A673 (cell line): ENCODE measurements at regions not wholly inside any gene's neighbourhood (a gene's known extent, or its start where the extent isn't known, plus 50 kb on each side); places are given as distances from the start of the nearest gene placed in this dataset.

Experiments
- BruUV-seq: library from RNA; stranded (reverse); fragments of 400-500 nt; replicated peaks from 2 replicates; lab custom pipeline; 2021; lab: Mats Ljungman, UMichigan
- CTCF ChIA-PET: fragments of 300-600 bp; sonication (Branson Sonifier 250); formaldehyde crosslinking; loops from one replicate; lab custom pipeline; 2022; ENCODE audit warnings: antibody characterized with exemption; lab: Charles Lee
- POLR2A ChIA-PET: fragments of 300-600 bp; sonication (Branson Sonifier 250); formaldehyde crosslinking; loops from one replicate; lab custom pipeline; 2022; ENCODE audit warnings: antibody characterized with exemption; ENCODE audit not compliant: low non-redundant PET; lab: Charles Lee
- DNase-seq: peaks from one replicate; pipeline ENCODE4 v3.0.0-alpha.2; 2015; ENCODE audit warnings: low spot score
- H3K27ac ChIP-seq: fragments of 200-600 bp; sonication (generic); 2 replicates; pipeline ENCODE4 v1.5.1; 2016; ENCODE audit warnings: mixed run types, low read depth, mild to moderate bottlenecking, mixed read lengths, antibody characterized with exemption, low read length; ENCODE audit not compliant: poor library complexity, severe bottlenecking
- H3K27me3 ChIP-seq: fragments of 200-600 bp; sonication (generic); replicated peaks from 2 replicates; pipeline ENCODE4 v1.6.1; 2017; ENCODE audit warnings: mixed run types, low read depth, mild to moderate bottlenecking, mixed read lengths, antibody characterized with exemption, low read length; ENCODE audit not compliant: insufficient read depth, poor library complexity
- H3K36me3 ChIP-seq: fragments of 200-600 bp; sonication (generic); 2 replicates; pipeline ENCODE4 v1.6.1; 2016; ENCODE audit warnings: mixed run types, mild to moderate bottlenecking, mixed read lengths, antibody characterized with exemption, low read length; ENCODE audit not compliant: insufficient read depth, poor library complexity, severe bottlenecking
- H3K4me1 ChIP-seq: fragments of 200-600 bp; sonication (generic); 2 replicates; pipeline ENCODE4 v1.6.1; 2017; ENCODE audit warnings: mixed run types, mild to moderate bottlenecking, mixed read lengths, antibody characterized with exemption, low read length; ENCODE audit not compliant: insufficient read depth, poor library complexity, severe bottlenecking
- H3K4me3 ChIP-seq: fragments of 200-600 bp; sonication (generic); 2 replicates; pipeline ENCODE4 v1.5.1; 2016; ENCODE audit warnings: low read depth, mixed run types, mild to moderate bottlenecking, mixed read lengths, low read length; ENCODE audit not compliant: poor library complexity, severe bottlenecking
- H3K9me3 ChIP-seq: fragments of 200-600 bp; sonication (generic); 2 replicates; pipeline ENCODE4 v1.6.1; 2016; ENCODE audit warnings: mixed run types, low read depth, mild to moderate bottlenecking, mixed read lengths, antibody characterized with exemption, low read length; ENCODE audit not compliant: poor library complexity, severe bottlenecking
- EZH2 ChIP-seq: fragments of 200-600 bp; sonication (generic); IDR thresholded peaks from 2 replicates; pipeline ENCODE4 v1.6.1; 2017; ENCODE audit warnings: borderline replicate concordance, low read depth, mild to moderate bottlenecking, mixed read lengths, antibody characterized with exemption, low read length; ENCODE audit not compliant: poor library complexity, severe bottlenecking
- intact Hi-C: fragments of 100-400 bp; cut with micrococcal nuclease; formaldehyde crosslinking; loops from one replicate; pipeline ENCODE4 v1.10.0; 2022; ENCODE audit not compliant: unreplicated experiment
- TF ChIP-seq, protein P1 (sequence below): fragments of 300-800, 200-600 bp; sonication (generic); conservative IDR thresholded peaks from 2 replicates; pipeline ENCODE4 v1.5.1; 2017; ENCODE audit warnings: low read depth, mild to moderate bottlenecking, antibody characterized with exemption, low read length, moderate library complexity, mixed read lengths

DNA sequence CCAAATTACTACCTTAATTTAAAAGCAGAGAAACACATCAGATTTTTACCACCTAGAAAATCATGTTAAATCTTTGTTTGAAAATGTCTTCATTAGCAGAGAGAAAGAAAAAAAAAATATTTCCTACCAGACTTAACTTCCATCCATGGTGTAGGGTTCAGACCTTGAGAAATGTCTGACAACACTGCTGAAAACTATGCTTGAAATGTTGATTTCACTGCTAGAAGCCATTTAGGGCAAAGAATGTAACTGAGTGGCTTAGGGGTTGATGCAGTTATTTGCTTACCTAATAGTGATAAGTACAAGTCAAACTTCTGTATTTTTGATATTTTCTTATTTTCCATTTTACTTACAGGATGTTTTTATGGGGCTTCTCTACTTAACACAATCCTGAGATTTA, 495.6 kb upstream of the NEGR1 start:
- BruUV-seq, result no TSS peak
- DNase-seq, result no peak
- TF ChIP-seq EZH2, result no peak
- TF ChIP-seq, protein P1, sequence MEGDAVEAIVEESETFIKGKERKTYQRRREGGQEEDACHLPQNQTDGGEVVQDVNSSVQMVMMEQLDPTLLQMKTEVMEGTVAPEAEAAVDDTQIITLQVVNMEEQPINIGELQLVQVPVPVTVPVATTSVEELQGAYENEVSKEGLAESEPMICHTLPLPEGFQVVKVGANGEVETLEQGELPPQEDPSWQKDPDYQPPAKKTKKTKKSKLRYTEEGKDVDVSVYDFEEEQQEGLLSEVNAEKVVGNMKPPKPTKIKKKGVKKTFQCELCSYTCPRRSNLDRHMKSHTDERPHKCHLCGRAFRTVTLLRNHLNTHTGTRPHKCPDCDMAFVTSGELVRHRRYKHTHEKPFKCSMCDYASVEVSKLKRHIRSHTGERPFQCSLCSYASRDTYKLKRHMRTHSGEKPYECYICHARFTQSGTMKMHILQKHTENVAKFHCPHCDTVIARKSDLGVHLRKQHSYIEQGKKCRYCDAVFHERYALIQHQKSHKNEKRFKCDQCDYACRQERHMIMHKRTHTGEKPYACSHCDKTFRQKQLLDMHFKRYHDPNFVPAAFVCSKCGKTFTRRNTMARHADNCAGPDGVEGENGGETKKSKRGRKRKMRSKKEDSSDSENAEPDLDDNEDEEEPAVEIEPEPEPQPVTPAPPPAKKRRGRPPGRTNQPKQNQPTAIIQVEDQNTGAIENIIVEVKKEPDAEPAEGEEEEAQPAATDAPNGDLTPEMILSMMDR, result no peak
- H3K27ac ChIP-seq, result no peak overlapping the region
- POLR2A ChIA-PET, result no interaction called here
- H3K9me3 ChIP-seq, result no peaks in the 10 kb centered on the region
- H3K4me3 ChIP-seq, result no peak overlapping the region
- H3K36me3 ChIP-seq, result no peaks in the 10 kb centered on the region
- no peaks in the 10 kb centered on the region for H3K27me3 ChIP-seq
- CTCF ChIA-PET, result no interaction called here
- intact Hi-C loops, result no loop called here
- H3K4me1 ChIP-seq, result no peaks in the 10 kb centered on the region

DNA sequence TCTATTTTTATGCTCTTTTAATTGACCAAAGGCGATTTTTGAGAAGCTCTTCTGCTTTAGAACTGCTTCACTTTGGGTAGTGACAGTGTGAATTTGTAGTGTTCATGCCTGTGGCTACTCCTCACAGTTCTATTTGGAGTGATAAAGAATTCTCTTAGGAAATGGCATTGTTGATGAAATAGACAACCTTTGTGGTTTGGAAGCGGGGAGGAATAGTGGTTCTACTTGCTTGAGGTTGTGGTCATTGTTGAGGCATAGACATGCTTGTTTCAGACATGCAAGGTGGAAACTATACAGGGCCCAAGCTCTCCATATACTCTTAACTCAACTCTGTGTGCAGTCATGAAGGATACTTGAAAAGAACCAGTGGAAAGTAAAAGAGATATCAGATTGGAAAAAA, 481.1 kb upstream of the NEGR1 start:
- no peak for TF ChIP-seq EZH2
- TF ChIP-seq, protein P1, result no peak
- POLR2A ChIA-PET, result no interaction called here
- Histone ChIP-seq H3K9me3 (no peaks in the 10 kb centered on the region), H3K4me3 (no peak overlapping the region), H3K27me3 (no peaks in the 10 kb centered on the region), H3K4me1 (no peaks in the 10 kb centered on the region), H3K36me3 (no peaks in the 10 kb centered on the region), H3K27ac (no peak overlapping the region)
- no peak for DNase-seq
- BruUV-seq, result no TSS peak
- intact Hi-C loops, result no loop called here
- CTCF ChIA-PET, result no interaction called here

DNA sequence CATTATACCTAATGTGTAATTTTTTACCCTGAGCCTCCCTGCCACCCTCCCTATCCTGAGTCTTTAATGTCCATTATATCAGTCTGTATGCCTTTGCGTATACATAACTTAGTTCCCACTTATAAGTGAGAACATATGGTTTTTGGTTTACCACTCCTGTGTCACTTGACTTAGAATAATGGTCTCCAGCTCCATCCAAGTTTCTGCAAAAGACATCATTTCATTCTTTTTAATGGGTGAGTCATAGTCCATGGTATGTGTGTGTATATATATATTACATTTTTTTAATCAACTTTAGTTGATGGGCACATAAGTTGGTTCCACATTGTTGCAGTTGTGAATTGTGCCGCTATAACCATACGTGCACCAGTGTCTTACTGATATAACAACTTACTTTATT, 477.1 kb upstream of the NEGR1 start:
- Histone ChIP-seq H3K27ac (no peak overlapping the region), H3K9me3 (no peaks in the 10 kb centered on the region), H3K4me3 (no peak overlapping the region), H3K36me3 (no peaks in the 10 kb centered on the region), H3K27me3 (no peaks in the 10 kb centered on the region), H3K4me1 (no peaks in the 10 kb centered on the region)
- DNase-seq, result no peak
- no peak for TF ChIP-seq EZH2
- TF ChIP-seq, protein P1, result no peak
- BruUV-seq, result no TSS peak
- POLR2A ChIA-PET, result no interaction called here
- intact Hi-C loops, result no loop called here
- CTCF ChIA-PET, result no interaction called here
